ENCODE measurements at regions not wholly inside any gene's neighbourhood (a gene's known extent, or its start where the extent isn't known, plus 50 kb on each side); places are given as distances from the start of the nearest gene placed in this dataset.
"Not testable (repeated sequence)": the region's sequence is repeated elsewhere in the genome, so short reads cannot be mapped to it uniquely, and the experiment has no call there.

- 76 to 86% methylated on average over 1 of the region's 1 CpG for WGBS, 2 donors
- no peaks in the 10 kb centered on the region for H3K36me3 ChIP-seq
Measured at GRCh38 chr4:157689476-157689875, 468.9 kb downstream of the GRIA2 start.

GRCh38 chr4:157687971-157688370 is 467.4 kb downstream of the GRIA2 start:
- TF ChIP-seq EP300 (IDR thresholded peaks at IDR 0.05) (no peak), POLR2A (IDR thresholded peaks at IDR 0.05) (no peak)
- no peaks in the 10 kb centered on the region for H3K36me3 ChIP-seq
- H3K4me3 ChIP-seq, result no peak overlapping the region
- H3K27me3 ChIP-seq, result no peaks in the 10 kb centered on the region
- no peaks in the 10 kb centered on the region for H3K4me1 ChIP-seq
- H3K27ac ChIP-seq, result no peak overlapping the region
- H3K9me3 ChIP-seq, result no peaks in the 10 kb centered on the region
- 93 to 100% methylated on average over 1 of the region's 1 CpG for WGBS, 2 donors
- DNase-seq (no peak), ATAC-seq (ENCODE audit: low FRiP score in 2 of 2) (no peak)

More at GRCh38 chr4:157689476-157689875, 468.9 kb downstream of the GRIA2 start:
- H3K4me3 ChIP-seq, result no peak overlapping the region
- DNase-seq (no peak), ATAC-seq (ENCODE audit: low FRiP score in 2 of 2) (no peak)
- no peaks in the 10 kb centered on the region for H3K9me3 ChIP-seq
- H3K4me1 ChIP-seq, result no peaks in the 10 kb centered on the region
- TF ChIP-seq CTCF (IDR thresholded peaks at IDR 0.05) (no peak), EP300 (IDR thresholded peaks at IDR 0.05) (no peak), POLR2AphosphoS5 (IDR thresholded peaks at IDR 0.05) (no peak)
- no peak overlapping the region for H3K27ac ChIP-seq
- H3K27me3 ChIP-seq, result no peaks in the 10 kb centered on the region

- ATAC-seq (ENCODE audit: low FRiP score in 2 of 2); H3K9me3 ChIP-seq; H3K4me1 ChIP-seq; H3K27ac ChIP-seq; H3K27me3 ChIP-seq; DNase-seq; H3K4me3 ChIP-seq; H3K36me3 ChIP-seq: not testable (repeated sequence)
Measured at GRCh38 chr4:157679326-157679725, 458.8 kb downstream of the GRIA2 start.

GRCh38 chr4:157678478-157678877 is 457.9 kb downstream of the GRIA2 start:
- DNase-seq, result no peak
- Histone ChIP-seq H3K4me3 (no peak overlapping the region), H3K27me3 (no peaks in the 10 kb centered on the region), H3K9me3 (no peaks in the 10 kb centered on the region), H3K27ac (no peak overlapping the region), H3K36me3 (no peaks in the 10 kb centered on the region), H3K4me1 (no peaks in the 10 kb centered on the region)
- ATAC-seq (ENCODE audit: low FRiP score in 2 of 2), result no peak
- 82 to 95% methylated on average over 3 of the region's 3 CpGs for WGBS, 2 donors
- TF ChIP-seq POLR2A (IDR thresholded peaks at IDR 0.05) (no peak), POLR2AphosphoS5 (IDR thresholded peaks at IDR 0.05) (no peak), CTCF (IDR thresholded peaks at IDR 0.05) (no peak), EP300 (IDR thresholded peaks at IDR 0.05) (no peak)

GRCh38 chr4:157674699-157675098 is 454.2 kb downstream of the GRIA2 start:
- DNase-seq (no peak), ATAC-seq (ENCODE audit: low FRiP score in 2 of 2) (no peak)
- no peaks in the 10 kb centered on the region for H3K36me3 ChIP-seq
- H3K27ac ChIP-seq, result no peak overlapping the region
- WGBS, 2 donors, result 54 to 61% methylated on average over 6 of the region's 6 CpGs
- no peaks in the 10 kb centered on the region for H3K9me3 ChIP-seq
- no peaks in the 10 kb centered on the region for H3K4me1 ChIP-seq
- no peak overlapping the region for H3K4me3 ChIP-seq
- TF ChIP-seq CTCF (IDR thresholded peaks at IDR 0.05) (no peak), POLR2AphosphoS5 (IDR thresholded peaks at IDR 0.05) (no peak), POLR2A (IDR thresholded peaks at IDR 0.05) (no peak), EP300 (IDR thresholded peaks at IDR 0.05) (no peak)
- no peaks in the 10 kb centered on the region for H3K27me3 ChIP-seq

- DNase-seq (no peak), ATAC-seq (ENCODE audit: low FRiP score in 2 of 2) (no peak)
- H3K36me3 ChIP-seq, result no peaks in the 10 kb centered on the region
- H3K4me3 ChIP-seq, result no peak overlapping the region
- H3K9me3 ChIP-seq, result no peaks in the 10 kb centered on the region
- no peak for TF ChIP-seq EP300 (IDR thresholded peaks at IDR 0.05)
- no peak for TF ChIP-seq CTCF (IDR thresholded peaks at IDR 0.05)
- no peak for TF ChIP-seq POLR2AphosphoS5 (IDR thresholded peaks at IDR 0.05)
- no peak for TF ChIP-seq POLR2A (IDR thresholded peaks at IDR 0.05)
- no peaks in the 10 kb centered on the region for H3K27me3 ChIP-seq
- H3K4me1 ChIP-seq, result no peaks in the 10 kb centered on the region
- H3K27ac ChIP-seq, result no peak overlapping the region
Measured at GRCh38 chr4:157667836-157668235, 447.3 kb downstream of the GRIA2 start.

Measured in upper lobe of left lung (tissue), 6 donors.